ENCODE measurements at regions not wholly inside any gene's neighbourhood (a gene's known extent, or its start where the extent isn't known, plus 50 kb on each side); places are given as distances from the start of the nearest gene placed in this dataset.

DNA sequence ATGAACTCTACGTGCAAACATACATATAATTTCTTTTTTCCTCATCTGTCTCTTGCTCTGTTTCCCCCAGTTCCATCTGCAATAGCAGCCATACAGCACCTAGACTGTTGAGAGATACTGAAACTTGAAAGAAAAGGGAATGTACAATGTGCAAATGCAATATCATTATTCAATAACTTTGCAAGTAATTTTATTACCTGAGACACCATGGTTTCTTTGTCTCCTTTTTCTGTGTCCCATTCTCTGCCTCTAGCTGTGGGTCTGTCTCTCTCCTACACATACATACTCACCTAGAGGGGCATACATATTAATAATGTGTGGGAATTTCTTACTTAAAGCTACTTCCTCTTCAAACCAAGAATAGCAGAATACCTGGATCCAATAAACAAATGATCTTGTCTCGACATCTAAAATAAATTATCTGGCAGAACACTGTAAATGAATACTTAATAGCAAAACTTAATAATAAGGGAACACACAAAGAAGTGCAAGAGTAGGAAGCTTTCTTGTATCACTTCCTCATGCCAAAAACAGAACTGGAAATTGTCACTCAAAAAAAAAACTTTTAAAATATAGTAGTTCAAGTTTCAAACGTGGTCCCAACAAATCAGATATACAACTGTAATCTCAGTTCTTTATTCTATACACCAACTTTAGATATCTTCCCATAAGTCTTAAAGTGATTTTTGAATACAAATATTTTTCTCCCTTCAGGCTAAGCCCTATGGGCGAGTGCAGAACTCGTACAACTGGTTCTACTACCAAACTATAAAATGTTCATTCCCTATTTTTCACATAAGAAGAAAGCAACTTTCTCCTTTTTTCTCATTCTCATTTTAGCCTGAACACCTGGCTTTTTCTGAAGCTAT lies 194.6 kb downstream of the NRIP1 start:
- Histone ChIP-seq H3K36me3 (ENCODE audit: control insufficient read depth, insufficient read depth, low read length) (no peaks in the 10 kb centered on the region), H3K4me3 (ENCODE audit: low read depth, low read length) (no peak overlapping the region), H3K27me3 (ENCODE audit: control insufficient read depth, insufficient read depth, low read length) (no peaks in the 10 kb centered on the region)
- FAIRE-seq (no peak), DNase-seq (ENCODE audit: low read depth) (peak; percentile 20)
- TF ChIP-seq, protein P1, sequence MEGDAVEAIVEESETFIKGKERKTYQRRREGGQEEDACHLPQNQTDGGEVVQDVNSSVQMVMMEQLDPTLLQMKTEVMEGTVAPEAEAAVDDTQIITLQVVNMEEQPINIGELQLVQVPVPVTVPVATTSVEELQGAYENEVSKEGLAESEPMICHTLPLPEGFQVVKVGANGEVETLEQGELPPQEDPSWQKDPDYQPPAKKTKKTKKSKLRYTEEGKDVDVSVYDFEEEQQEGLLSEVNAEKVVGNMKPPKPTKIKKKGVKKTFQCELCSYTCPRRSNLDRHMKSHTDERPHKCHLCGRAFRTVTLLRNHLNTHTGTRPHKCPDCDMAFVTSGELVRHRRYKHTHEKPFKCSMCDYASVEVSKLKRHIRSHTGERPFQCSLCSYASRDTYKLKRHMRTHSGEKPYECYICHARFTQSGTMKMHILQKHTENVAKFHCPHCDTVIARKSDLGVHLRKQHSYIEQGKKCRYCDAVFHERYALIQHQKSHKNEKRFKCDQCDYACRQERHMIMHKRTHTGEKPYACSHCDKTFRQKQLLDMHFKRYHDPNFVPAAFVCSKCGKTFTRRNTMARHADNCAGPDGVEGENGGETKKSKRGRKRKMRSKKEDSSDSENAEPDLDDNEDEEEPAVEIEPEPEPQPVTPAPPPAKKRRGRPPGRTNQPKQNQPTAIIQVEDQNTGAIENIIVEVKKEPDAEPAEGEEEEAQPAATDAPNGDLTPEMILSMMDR (IDR thresholded peaks at IDR 0.05; ENCODE audit: insufficient read depth, low read length, severe bottlenecking): no peak

DNA sequence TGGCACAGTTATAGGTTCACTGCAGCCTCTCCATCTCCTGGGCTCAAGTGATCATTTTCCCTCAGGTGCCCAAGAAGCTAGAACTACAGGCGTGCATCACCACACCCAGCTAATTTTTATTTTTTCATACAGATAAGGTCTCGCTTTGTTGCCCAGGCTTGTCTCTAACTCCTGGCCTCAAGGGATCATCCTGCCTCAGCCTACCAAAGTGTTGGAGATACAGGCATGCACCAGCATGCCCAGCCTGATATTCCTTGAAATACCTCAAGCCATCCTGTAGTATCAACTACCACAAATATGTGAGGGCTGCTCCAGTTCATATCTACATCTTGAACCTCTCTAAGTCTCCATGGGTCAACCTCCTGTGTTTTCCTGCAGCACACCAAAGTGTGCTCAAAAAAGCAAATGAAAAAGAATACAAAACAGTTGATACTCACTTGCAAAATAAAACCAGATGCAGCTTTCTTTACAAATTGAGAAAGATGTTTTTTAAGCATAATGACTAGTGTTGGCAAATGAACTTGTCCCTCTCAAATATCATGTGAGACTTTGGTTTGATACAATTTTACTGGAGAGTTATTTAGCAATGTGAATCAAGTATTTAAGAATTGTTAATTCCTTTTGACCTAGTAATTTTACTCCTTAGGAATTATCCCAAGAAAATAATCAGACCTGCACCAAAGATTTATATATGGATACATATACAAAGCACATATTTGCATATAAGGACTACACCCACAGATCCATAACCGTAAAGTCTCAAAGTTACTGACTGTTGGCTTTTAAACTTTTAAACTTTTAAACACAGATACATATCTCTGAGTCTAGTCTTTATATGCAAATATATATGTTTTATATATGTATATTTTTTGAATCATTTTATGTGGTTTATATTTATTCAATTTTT lies 197.7 kb downstream of the NRIP1 start:
- TF ChIP-seq, protein P1 (IDR thresholded peaks at IDR 0.05; ENCODE audit: insufficient read depth, low read length, severe bottlenecking): no peak
- Histone ChIP-seq H3K27me3 (ENCODE audit: control insufficient read depth, insufficient read depth, low read length) (no peaks in the 10 kb centered on the region), H3K36me3 (ENCODE audit: control insufficient read depth, insufficient read depth, low read length) (no peaks in the 10 kb centered on the region), H3K4me3 (ENCODE audit: low read depth, low read length) (no peak overlapping the region)
- DNase-seq (ENCODE audit: low read depth): peak; percentile 84
- FAIRE-seq: no peak

DNA sequence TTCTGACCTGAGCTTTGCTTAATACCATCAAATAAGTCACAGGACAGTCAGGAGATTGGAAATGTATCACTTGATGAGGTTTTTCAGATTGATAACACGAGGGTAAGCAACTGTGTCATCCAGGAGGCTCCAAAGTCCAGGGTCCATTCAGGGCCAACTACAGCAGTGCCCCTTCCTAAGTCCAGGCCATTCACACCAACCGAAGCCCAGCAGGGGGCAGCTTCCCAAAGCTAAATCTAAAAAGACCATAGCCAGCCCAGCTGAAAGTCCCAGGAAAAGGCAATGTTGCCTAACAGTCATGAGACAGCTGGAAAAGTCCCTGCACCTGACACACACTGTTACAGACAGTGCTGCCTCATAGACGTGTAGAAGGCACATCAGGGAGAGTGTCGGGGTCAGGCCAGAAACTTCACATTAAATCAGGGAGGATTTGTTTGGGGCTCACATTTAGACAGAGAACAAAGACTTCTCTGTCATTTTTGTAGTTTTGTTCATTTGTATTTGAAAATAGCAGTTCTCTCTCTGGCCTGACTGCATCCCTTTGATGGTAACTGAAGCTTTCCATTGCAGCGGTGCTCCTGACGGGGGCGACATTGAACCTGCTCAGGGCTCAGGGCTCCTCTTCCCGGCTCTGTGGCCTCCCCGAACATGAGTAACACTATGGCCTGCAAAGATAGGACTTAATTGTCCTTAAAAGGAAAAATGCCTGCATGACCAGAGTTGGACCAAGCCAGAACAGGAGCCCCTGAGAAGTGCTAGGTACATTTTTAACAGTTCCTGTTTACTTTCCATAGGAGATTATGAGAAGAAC lies 200.4 kb downstream of the NRIP1 start:
- no peak for FAIRE-seq
- no peaks in the 10 kb centered on the region for H3K36me3 ChIP-seq (ENCODE audit: control insufficient read depth, insufficient read depth, low read length)
- H3K27me3 ChIP-seq (ENCODE audit: control insufficient read depth, insufficient read depth, low read length): no peaks in the 10 kb centered on the region
- TF ChIP-seq, protein P1 (IDR thresholded peaks at IDR 0.05; ENCODE audit: insufficient read depth, low read length, severe bottlenecking): peak; percentile 50
- no peak overlapping the region for H3K4me3 ChIP-seq (ENCODE audit: low read depth, low read length)
- DNase-seq (ENCODE audit: low read depth): peak; percentile 73

DNA sequence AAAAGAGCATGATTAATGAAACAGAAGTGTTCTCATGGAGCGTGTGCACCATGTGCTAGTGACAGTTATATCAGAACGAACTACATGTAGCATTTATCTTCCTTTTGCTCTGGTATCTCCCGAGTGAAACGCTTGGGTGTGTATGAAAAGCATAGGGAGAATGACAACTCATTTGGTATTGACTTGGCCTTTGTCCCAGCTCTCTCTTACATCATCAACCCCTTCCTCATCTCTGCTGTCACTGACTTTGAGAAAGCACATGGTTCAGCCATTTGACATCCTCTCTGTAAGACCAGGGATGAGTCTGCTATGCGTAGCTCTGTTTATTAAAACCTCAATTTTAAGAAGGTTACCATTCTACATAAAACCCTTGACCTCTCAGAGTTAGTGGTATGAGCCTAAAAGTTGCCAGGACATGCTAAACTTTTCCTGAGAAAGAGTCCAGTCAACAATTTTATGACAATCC lies 201.0 kb downstream of the NRIP1 start:
- Histone ChIP-seq H3K36me3 (ENCODE audit: control insufficient read depth, insufficient read depth, low read length) (no peaks in the 10 kb centered on the region), H3K4me3 (ENCODE audit: low read depth, low read length) (no peak overlapping the region), H3K27me3 (ENCODE audit: control insufficient read depth, insufficient read depth, low read length) (no peaks in the 10 kb centered on the region)
- TF ChIP-seq, protein P1 (IDR thresholded peaks at IDR 0.05; ENCODE audit: insufficient read depth, low read length, severe bottlenecking): no peak
- DNase-seq (ENCODE audit: low read depth) (peak; percentile 40), FAIRE-seq (peak; percentile 72)
